Loucy (cell line): ENCODE measurements at regions not wholly inside any gene's neighbourhood (a gene's known extent, or its start where the extent isn't known, plus 50 kb on each side); places are given as distances from the start of the nearest gene placed in this dataset.

Experiments
- EZH2phosphoT487 ChIP-seq: fragments of 200-600 bp; IDR thresholded peaks from 2 replicates; pipeline ENCODE4 v1.6.1; 2018; ENCODE audit warnings: antibody characterized with exemption, mild to moderate bottlenecking, moderate library complexity, borderline replicate concordance
- TF ChIP-seq, protein P1 (sequence below): fragments of 200-600 bp; sonication (generic); conservative IDR thresholded peaks from 2 replicates; pipeline ENCODE4 v1.5.1; 2014; ENCODE audit warnings: mild to moderate bottlenecking, antibody characterized with exemption, low read length

- TF ChIP-seq, protein P1, sequence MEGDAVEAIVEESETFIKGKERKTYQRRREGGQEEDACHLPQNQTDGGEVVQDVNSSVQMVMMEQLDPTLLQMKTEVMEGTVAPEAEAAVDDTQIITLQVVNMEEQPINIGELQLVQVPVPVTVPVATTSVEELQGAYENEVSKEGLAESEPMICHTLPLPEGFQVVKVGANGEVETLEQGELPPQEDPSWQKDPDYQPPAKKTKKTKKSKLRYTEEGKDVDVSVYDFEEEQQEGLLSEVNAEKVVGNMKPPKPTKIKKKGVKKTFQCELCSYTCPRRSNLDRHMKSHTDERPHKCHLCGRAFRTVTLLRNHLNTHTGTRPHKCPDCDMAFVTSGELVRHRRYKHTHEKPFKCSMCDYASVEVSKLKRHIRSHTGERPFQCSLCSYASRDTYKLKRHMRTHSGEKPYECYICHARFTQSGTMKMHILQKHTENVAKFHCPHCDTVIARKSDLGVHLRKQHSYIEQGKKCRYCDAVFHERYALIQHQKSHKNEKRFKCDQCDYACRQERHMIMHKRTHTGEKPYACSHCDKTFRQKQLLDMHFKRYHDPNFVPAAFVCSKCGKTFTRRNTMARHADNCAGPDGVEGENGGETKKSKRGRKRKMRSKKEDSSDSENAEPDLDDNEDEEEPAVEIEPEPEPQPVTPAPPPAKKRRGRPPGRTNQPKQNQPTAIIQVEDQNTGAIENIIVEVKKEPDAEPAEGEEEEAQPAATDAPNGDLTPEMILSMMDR: no peak
- no peak for TF ChIP-seq EZH2phosphoT487
These were observed 136.4 kb downstream of the LNPK start for GRCh38 chr2:175865716-175866115.
